ENCODE measurements at regions not wholly inside any gene's neighbourhood (a gene's known extent, or its start where the extent isn't known, plus 50 kb on each side); places are given as distances from the start of the nearest gene placed in this dataset.

- TF ChIP-seq CTCF (IDR thresholded peaks at IDR 0.05; ENCODE audit: insufficient read depth, low read depth, low read length) (no peak), EZH2 (IDR thresholded peaks at IDR 0.05; ENCODE audit: insufficient read depth, low read length) (no peak)
These were observed 552.6 kb downstream of the NSUN3 start for GRCh38 chr3:94615275-94616065.

All from astrocyte (in vitro differentiated cells and primary cell).